Gastrocnemius medialis (tissue), 4 donors: ENCODE measurements at regions not wholly inside any gene's neighbourhood (a gene's known extent, or its start where the extent isn't known, plus 50 kb on each side); places are given as distances from the start of the nearest gene placed in this dataset.

ENCODE experiments used
- ATAC-seq, 2 donors: fragments of 150-250 bp; one replicate each; pipeline ENCODE4 v1.9.1; 2016
- DNase-seq, 2 donors: peaks; one replicate each; pipeline ENCODE4 v3.0.0-alpha.2; 2019
- H3K27ac ChIP-seq, 4 donors: fragments of 200-600 bp; sonication (generic); 1 replicate in 1 of 4; 2 replicates in 3 of 4; pipeline ENCODE4 v1.5.1; 2016 to 2018; ENCODE audit warnings: mild to moderate bottlenecking in 2 of 4, moderate library complexity in 1 of 4
- H3K27me3 ChIP-seq, 3 donors: fragments of 200-600 bp; sonication (generic) in 2 of 3; 1 replicate in 1 of 3; 2 replicates in 2 of 3; pipeline versions ENCODE4 v1.5.1 to v1.6.0; 2016 to 2019; ENCODE audit warnings: mild to moderate bottlenecking in 1 of 3, moderate library complexity in 1 of 3
- H3K36me3 ChIP-seq, 2 donors: fragments of 200-600 bp; sonication (generic) in 1 of 2; one replicate each; pipeline ENCODE4 v1.5.1; 2017 to 2018
- H3K4me1 ChIP-seq, 2 donors: fragments of 200-600 bp; sonication (generic) in 1 of 2; one replicate each; pipeline ENCODE4 v1.5.1; 2016 to 2017; ENCODE audit warnings: mild to moderate bottlenecking in 2 of 2
- H3K4me3 ChIP-seq, 4 donors: fragments of 200-600 bp; sonication (generic) in 3 of 4; 1 replicate in 1 of 4; 2 replicates in 3 of 4; pipeline ENCODE4 v1.5.1; 2016 to 2019; ENCODE audit warnings: mild to moderate bottlenecking in 2 of 4
- H3K9me3 ChIP-seq, 3 donors: fragments of 200-600 bp; sonication (generic) in 2 of 3; 1 replicate in 1 of 3; 2 replicates in 2 of 3; pipeline ENCODE4 v1.5.1; 2016 to 2019
- POLR2A ChIP-seq, 2 donors: fragments of 450-650 bp; IDR thresholded peaks; one replicate each; pipeline ENCODE4 v1.6.1; 2017; ENCODE audit warnings: antibody characterized with exemption in 2 of 2, mild to moderate bottlenecking in 2 of 2, moderate library complexity in 2 of 2
- in situ Hi-C, 4 donors: fragments of 200-750 bp; cut with MboI; loops; one replicate each; pipeline versions ENCODE4 v1.15.0 to v1.8.0; 2017; ENCODE audit warnings: low sequenced_read_pairs in 4 of 4
- intact Hi-C: fragments of 100-400 bp; cut with DNase I; formaldehyde crosslinking; loops from one replicate; pipeline ENCODE4 v1.15.1; 2023; ENCODE audit warnings: low total_unique reads
- TF ChIP-seq, protein P1 (sequence below), 5 experiments: fragments of 450-650 bp in 3 of 5; fragments of 200-600 bp in 2 of 5; sonication (generic) in 2 of 5; IDR thresholded peaks in 4 of 5; conservative IDR thresholded peaks in 1 of 5; 1 replicate in 4 of 5; 2 replicates in 1 of 5; pipeline ENCODE4 v1.5.1; 2016 to 2019; ENCODE audit warnings: antibody characterized with exemption in 5 of 5, mild to moderate bottlenecking in 3 of 5, moderate library complexity in 3 of 5

DNA sequence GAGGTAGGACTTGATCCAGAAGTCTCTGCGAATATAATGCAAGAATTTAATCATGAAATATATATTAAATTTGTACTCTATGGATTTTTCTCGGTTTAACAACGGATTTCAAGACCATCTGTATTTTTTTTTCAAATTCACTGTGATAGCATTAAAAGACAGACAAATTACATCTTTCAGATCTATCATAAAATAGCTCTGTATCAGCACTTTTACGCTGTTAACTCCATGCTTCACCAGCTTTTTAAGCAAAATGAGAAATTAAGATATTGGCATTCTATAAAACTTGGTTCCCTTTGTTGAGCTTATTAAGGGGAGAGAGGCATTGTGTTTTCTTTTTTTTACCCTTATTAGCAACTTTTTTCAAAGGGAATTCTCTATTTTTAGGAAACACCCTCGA lies 1377.6 kb upstream of the NXPH2 start:
- DNase-seq (no peak), ATAC-seq (no peak)
- H3K36me3 ChIP-seq: no peaks in the 10 kb centered on the region
- no peak overlapping the region for H3K4me3 ChIP-seq
- H3K27me3 ChIP-seq: no peaks in the 10 kb centered on the region
- intact Hi-C loops (no loop called here), in situ Hi-C loops (no loop called here)
- TF ChIP-seq, protein P1, sequence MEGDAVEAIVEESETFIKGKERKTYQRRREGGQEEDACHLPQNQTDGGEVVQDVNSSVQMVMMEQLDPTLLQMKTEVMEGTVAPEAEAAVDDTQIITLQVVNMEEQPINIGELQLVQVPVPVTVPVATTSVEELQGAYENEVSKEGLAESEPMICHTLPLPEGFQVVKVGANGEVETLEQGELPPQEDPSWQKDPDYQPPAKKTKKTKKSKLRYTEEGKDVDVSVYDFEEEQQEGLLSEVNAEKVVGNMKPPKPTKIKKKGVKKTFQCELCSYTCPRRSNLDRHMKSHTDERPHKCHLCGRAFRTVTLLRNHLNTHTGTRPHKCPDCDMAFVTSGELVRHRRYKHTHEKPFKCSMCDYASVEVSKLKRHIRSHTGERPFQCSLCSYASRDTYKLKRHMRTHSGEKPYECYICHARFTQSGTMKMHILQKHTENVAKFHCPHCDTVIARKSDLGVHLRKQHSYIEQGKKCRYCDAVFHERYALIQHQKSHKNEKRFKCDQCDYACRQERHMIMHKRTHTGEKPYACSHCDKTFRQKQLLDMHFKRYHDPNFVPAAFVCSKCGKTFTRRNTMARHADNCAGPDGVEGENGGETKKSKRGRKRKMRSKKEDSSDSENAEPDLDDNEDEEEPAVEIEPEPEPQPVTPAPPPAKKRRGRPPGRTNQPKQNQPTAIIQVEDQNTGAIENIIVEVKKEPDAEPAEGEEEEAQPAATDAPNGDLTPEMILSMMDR (IDR thresholded peaks at IDR 0.05 in 4 of 5, conservative IDR thresholded peaks at IDR 0.05 in 1 of 5): no peak
- TF ChIP-seq POLR2A (IDR thresholded peaks at IDR 0.05): no peak
- no peak overlapping the region for H3K27ac ChIP-seq
- no peaks in the 10 kb centered on the region for H3K4me1 ChIP-seq
- H3K9me3 ChIP-seq: no peaks in the 10 kb centered on the region

DNA sequence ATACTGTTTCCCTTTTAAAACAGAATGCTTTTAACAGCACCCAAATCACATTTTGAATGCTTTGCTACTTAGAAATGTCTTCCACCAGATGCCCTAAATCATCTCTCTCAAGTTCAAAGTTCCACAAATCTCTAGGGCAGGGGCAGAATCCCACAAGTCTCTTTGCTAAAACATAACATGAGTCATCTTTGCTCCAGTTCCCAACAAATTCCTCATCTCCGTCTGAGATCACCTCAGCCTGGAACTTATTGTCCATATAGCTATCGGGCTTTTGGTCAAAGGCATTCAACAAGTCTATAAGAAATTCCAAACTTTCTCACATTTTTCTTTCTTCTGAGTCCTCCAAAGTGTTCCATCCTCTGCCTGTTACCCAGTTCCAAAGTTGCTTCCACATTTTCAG lies 1374.5 kb upstream of the NXPH2 start:
- DNase-seq (no peak), ATAC-seq (no peak)
- in situ Hi-C loops (no loop called here), intact Hi-C loops (no loop called here)
- Histone ChIP-seq H3K36me3 (no peaks in the 10 kb centered on the region), H3K27ac (no peak overlapping the region), H3K27me3 (no peaks in the 10 kb centered on the region), H3K4me1 (no peaks in the 10 kb centered on the region), H3K9me3 (no peaks in the 10 kb centered on the region), H3K4me3 (no peak overlapping the region)
- TF ChIP-seq POLR2A (IDR thresholded peaks at IDR 0.05): no peak
- TF ChIP-seq, protein P1 (IDR thresholded peaks at IDR 0.05 in 4 of 5, conservative IDR thresholded peaks at IDR 0.05 in 1 of 5): no peak

DNA sequence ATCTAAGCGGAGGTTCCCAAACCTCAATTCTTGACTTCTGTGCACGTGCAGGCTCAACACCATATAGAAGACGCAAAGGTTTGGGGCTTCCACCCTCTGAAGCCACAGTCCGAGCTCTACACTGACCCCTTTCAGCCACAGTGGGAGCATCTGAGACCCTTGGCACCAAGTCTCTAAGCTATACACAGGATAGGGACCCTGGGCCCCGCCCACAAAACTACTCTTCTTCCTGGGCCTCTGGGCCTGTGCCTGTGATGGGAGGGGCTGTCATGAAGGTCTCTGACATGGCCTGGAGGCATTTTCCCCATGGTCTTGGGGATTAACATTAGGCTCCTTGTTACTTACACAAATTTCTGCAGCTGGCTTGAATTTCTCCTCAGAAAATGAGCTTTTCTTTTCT lies 1374.1 kb upstream of the NXPH2 start:
- ATAC-seq (no peak), DNase-seq (no peak)
- TF ChIP-seq, protein P1 (IDR thresholded peaks at IDR 0.05 in 4 of 5, conservative IDR thresholded peaks at IDR 0.05 in 1 of 5): no peak
- no peak for TF ChIP-seq POLR2A (IDR thresholded peaks at IDR 0.05)
- Histone ChIP-seq H3K4me1 (no peaks in the 10 kb centered on the region), H3K27ac (no peak overlapping the region), H3K9me3 (no peaks in the 10 kb centered on the region), H3K36me3 (no peaks in the 10 kb centered on the region), H3K4me3 (no peak overlapping the region), H3K27me3 (no peaks in the 10 kb centered on the region)
- in situ Hi-C loops: no loop called here
- intact Hi-C loops: no loop called here

DNA sequence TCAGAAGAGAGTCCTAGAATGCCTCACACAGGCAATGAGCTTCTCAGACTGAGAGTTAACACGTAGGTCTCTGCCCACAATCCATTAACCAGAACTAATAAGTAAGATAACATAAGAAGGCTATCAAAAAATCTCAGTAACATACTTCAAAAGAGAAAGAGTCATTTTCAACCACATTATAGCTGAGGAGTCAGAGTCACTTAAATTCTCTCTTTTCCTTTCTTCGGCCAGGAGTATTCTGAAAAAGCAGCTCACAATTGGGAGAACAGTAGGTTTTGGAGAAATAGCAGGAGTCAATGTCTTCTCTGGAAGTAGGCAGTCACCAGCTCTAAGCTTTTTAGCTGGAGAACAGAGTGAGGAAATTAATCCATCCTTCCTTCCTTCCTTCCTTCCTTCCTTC lies 1364.4 kb upstream of the NXPH2 start:
- ATAC-seq: no peak
- DNase-seq: no peak
- Histone ChIP-seq H3K27me3 (no peaks in the 10 kb centered on the region), H3K36me3 (no peaks in the 10 kb centered on the region), H3K9me3 (no peaks in the 10 kb centered on the region), H3K4me1 (no peaks in the 10 kb centered on the region), H3K4me3 (no peak overlapping the region), H3K27ac (no peak overlapping the region)
- in situ Hi-C loops: no loop called here
- TF ChIP-seq POLR2A (IDR thresholded peaks at IDR 0.05): no peak
- TF ChIP-seq, protein P1 (IDR thresholded peaks at IDR 0.05 in 4 of 5, conservative IDR thresholded peaks at IDR 0.05 in 1 of 5): no peak
- intact Hi-C loops: no loop called here

DNA sequence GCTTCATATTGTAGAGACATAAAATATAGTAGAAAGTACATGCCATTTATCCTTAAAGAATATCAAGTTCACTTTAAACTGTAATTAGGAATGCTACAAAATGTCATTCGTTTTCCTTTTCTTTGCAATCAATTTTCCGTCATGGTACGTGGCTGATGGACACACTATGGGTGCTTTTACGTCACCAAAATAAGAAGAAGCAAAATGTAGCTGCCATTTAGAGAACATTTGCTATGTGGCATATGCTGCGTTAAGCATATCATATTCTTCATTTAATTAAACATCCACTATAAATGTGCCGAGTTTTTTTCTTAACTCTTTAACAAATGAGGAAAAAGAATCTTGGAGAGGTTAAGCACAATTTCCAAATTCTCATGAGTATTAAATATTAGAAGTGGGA lies 1358.5 kb upstream of the NXPH2 start:
- no peak overlapping the region for H3K4me3 ChIP-seq
- TF ChIP-seq, protein P1 (IDR thresholded peaks at IDR 0.05 in 4 of 5, conservative IDR thresholded peaks at IDR 0.05 in 1 of 5): no peak
- no peak for TF ChIP-seq POLR2A (IDR thresholded peaks at IDR 0.05)
- ATAC-seq (no peak), DNase-seq (no peak)
- H3K36me3 ChIP-seq: no peaks in the 10 kb centered on the region
- H3K9me3 ChIP-seq: no peaks in the 10 kb centered on the region
- H3K27ac ChIP-seq: no peak overlapping the region
- no peaks in the 10 kb centered on the region for H3K27me3 ChIP-seq
- in situ Hi-C loops: no loop called here
- no peaks in the 10 kb centered on the region for H3K4me1 ChIP-seq
- intact Hi-C loops: no loop called here
